Activated CD8-positive, alpha-beta T cell treated with anti-CD3 and anti-CD28 coated beads for 36 hours (primary cell): ENCODE measurements at regions not wholly inside any gene's neighbourhood (a gene's known extent, or its start where the extent isn't known, plus 50 kb on each side); places are given as distances from the start of the nearest gene placed in this dataset.

ENCODE experiments used
- ATAC-seq: fragments of 200-7000 bp; cut with Tn5 transposase; one replicate; pipeline ENCODE4 v1.10.0; 2021; ENCODE audit warnings: mild to moderate bottlenecking, moderate library complexity
- CTCF ChIA-PET: fragments of 350-600 bp; sonication (Branson Sonifier 250); formaldehyde crosslinking; loops from one replicate; lab custom pipeline; 2021; ENCODE audit warnings: antibody characterized with exemption; lab: Charles Lee
- POLR2A ChIA-PET: fragments of 350-600 bp; sonication (Branson Sonifier 250); formaldehyde crosslinking; loops from one replicate; lab custom pipeline; 2021; ENCODE audit warnings: antibody characterized with exemption; lab: Charles Lee
- DNase-seq: peaks from one replicate; pipeline ENCODE4 v3.0.0-alpha.2; 2020
- H3K27ac Mint-ChIP-seq: one replicate; pipeline ENCODE4 v1.8.0; 2021; ENCODE audit warnings: mild to moderate bottlenecking, mixed read lengths
- H3K27me3 Mint-ChIP-seq: one replicate; pipeline ENCODE4 v1.8.0; 2021; ENCODE audit warnings: mixed read lengths
- H3K36me3 Mint-ChIP-seq: one replicate; pipeline ENCODE4 v1.8.0; 2021; ENCODE audit warnings: low read depth, mixed read lengths
- H3K4me1 Mint-ChIP-seq: one replicate; pipeline ENCODE4 v1.8.0; 2021; ENCODE audit warnings: low read depth, mixed read lengths
- H3K4me3 Mint-ChIP-seq: one replicate; pipeline ENCODE4 v1.8.0; 2021; ENCODE audit warnings: mild to moderate bottlenecking, moderate library complexity, mixed read lengths
- H3K9me3 Mint-ChIP-seq: one replicate; pipeline ENCODE4 v1.8.0; 2021; ENCODE audit warnings: mixed read lengths
- intact Hi-C: fragments of 100-400 bp; cut with micrococcal nuclease; formaldehyde crosslinking; loops from one replicate; pipeline ENCODE4 v1.10.0; 2022
- TF ChIP-seq, protein P1 (sequence below): fragments of 200-600 bp; IDR thresholded peaks from one replicate; pipeline ENCODE4 v1.8.0; 2022; ENCODE audit warnings: antibody characterized with exemption, mild to moderate bottlenecking

DNA sequence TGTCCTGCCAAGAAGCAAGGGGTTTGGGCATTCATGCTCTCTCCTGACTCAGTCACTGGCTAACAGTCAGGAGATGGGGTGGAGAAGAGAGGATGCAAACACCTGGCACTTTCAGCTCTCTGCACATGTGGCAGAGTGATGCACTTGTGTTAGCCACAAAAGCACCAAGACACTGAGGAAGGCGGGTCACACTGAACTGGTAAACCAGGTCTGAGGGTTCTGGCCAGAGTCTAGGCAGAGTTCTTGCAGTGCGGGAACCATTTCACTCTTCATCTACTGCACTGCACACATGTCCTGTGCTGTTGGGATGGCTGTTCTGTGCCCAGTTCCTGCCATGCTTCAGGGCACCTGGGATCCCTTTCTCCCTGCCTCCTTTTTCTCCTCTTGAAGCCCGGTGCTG is 157.1 kb upstream of the GDNF start:
- H3K4me1 Mint-ChIP-seq, result no peaks in the 10 kb centered on the region
- intact Hi-C loops, result no loop called here
- ATAC-seq (no peak), DNase-seq (no peak)
- TF ChIP-seq, protein P1, sequence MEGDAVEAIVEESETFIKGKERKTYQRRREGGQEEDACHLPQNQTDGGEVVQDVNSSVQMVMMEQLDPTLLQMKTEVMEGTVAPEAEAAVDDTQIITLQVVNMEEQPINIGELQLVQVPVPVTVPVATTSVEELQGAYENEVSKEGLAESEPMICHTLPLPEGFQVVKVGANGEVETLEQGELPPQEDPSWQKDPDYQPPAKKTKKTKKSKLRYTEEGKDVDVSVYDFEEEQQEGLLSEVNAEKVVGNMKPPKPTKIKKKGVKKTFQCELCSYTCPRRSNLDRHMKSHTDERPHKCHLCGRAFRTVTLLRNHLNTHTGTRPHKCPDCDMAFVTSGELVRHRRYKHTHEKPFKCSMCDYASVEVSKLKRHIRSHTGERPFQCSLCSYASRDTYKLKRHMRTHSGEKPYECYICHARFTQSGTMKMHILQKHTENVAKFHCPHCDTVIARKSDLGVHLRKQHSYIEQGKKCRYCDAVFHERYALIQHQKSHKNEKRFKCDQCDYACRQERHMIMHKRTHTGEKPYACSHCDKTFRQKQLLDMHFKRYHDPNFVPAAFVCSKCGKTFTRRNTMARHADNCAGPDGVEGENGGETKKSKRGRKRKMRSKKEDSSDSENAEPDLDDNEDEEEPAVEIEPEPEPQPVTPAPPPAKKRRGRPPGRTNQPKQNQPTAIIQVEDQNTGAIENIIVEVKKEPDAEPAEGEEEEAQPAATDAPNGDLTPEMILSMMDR, result no peak
- H3K27ac Mint-ChIP-seq, result no peak overlapping the region
- no peak overlapping the region for H3K4me3 Mint-ChIP-seq
- ChIA-PET CTCF (no interaction called here), POLR2A (no interaction called here)
- no peaks in the 10 kb centered on the region for H3K9me3 Mint-ChIP-seq
- no peaks in the 10 kb centered on the region for H3K36me3 Mint-ChIP-seq
- H3K27me3 Mint-ChIP-seq, result no peaks in the 10 kb centered on the region

DNA sequence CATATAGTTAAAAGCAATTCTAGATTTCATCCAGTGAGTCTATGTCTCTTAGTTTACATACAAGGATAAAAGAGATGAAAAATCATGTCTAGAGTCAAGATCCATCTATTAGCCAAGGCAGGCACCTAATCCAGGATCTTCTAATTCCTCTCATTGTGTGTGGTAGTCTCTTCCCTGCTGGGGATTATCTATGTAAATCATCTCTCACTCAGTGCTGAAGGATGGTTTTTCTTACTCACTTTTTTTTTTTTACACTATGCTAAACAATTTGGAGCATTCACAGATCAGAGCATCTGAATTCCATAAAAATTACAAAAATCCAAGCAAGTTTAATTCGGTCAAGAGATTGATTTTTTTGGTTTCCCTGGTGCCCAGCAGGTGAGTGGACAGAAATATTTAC is 154.9 kb upstream of the GDNF start:
- ChIA-PET CTCF (no interaction called here), POLR2A (no interaction called here)
- intact Hi-C loops, result no loop called here
- Mint-ChIP-seq H3K4me3 (no peak overlapping the region), H3K9me3 (no peaks in the 10 kb centered on the region), H3K36me3 (no peaks in the 10 kb centered on the region), H3K4me1 (no peaks in the 10 kb centered on the region), H3K27me3 (no peaks in the 10 kb centered on the region), H3K27ac (no peak overlapping the region)
- no peak for DNase-seq
- no peak for ATAC-seq
- TF ChIP-seq, protein P1, result no peak

DNA sequence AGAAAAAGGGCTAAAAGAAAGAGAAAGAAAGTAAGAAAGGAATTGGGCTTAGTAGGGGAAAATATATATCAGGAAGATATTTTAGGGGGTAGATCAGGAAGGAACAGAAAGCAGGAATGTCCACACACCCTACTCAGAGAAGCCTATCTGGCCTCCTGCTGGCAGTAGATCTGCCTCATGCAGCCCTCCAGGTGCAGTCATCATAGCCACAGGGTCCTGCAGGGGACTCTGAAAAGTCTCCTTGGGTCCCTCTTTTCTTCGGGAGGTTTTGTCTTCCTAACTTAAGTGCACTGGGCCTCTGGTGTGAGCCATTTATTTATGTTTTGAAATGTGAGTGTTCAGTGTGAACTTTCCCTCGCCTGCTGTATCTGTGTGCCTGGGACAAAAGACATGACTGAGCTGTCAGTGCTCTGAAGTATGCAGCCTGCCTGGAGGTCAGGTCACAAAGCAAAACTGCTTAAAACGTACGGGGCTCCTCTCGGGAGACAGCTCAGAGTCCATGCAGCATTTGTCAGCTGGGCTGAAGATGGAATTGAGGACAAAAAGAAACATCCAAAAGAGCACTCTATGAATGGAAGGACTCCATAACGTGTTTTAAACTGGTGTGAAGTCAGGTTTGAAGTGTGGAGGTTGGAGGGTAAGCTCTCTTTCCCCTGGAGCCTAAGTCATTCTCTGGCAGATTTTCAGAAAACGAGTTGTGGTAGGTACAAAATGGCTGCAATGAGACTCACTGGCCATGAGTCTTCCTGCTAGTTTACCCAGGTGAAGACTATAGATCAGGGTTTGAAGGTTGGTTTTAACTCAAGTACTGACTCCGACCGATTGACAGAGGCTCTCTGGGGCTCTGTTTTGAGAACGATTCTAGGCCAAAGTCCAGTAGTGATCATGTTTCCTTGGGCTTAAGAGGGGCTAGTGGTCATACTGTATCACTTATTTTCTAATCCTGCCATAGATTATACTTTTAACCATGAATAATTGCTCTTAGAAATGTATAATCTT is 151.8 kb upstream of the GDNF start:
- Mint-ChIP-seq H3K9me3 (no peaks in the 10 kb centered on the region), H3K4me3 (no peak overlapping the region), H3K27ac (no peak overlapping the region), H3K36me3 (no peaks in the 10 kb centered on the region), H3K27me3 (no peaks in the 10 kb centered on the region), H3K4me1 (no peaks in the 10 kb centered on the region)
- ChIA-PET CTCF (no interaction called here), POLR2A (no interaction called here)
- TF ChIP-seq, protein P1, result no peak
- no peak for DNase-seq
- no peak for ATAC-seq
- intact Hi-C loops, result no loop called here

DNA sequence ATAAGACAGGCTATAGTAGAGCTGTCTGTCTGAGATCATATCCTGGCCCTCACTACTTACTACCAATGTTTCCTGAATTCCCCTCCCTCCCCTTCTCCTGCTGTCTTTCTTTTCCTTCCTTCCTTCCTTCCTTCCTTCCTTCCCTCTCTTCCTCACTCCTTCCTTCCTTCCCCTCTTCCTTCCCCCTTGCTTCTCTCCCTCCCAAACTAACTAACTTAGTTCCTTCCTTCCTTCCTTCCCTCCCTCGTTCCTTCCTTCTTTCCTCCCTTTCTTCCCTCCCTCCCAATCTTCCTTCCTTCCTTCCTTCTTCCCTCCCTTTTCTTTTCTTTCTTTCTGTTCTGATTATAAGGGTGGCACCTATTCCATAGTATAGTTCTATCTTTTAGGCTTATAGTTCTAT is 150.0 kb upstream of the GDNF start:
- H3K36me3 Mint-ChIP-seq, result no peaks in the 10 kb centered on the region
- no peak overlapping the region for H3K4me3 Mint-ChIP-seq
- H3K4me1 Mint-ChIP-seq, result no peaks in the 10 kb centered on the region
- POLR2A ChIA-PET, result interaction anchor here (0.8 kb wide), 1 partner anchor 230 kb away, joined by 3 read pairs; no protein-coding TSS in a partner anchor
- no peaks in the 10 kb centered on the region for H3K9me3 Mint-ChIP-seq
- ATAC-seq (no peak), DNase-seq (no peak)
- TF ChIP-seq, protein P1, result no peak
- H3K27me3 Mint-ChIP-seq, result no peaks in the 10 kb centered on the region
- no peak overlapping the region for H3K27ac Mint-ChIP-seq
- intact Hi-C loops, result no loop called here
- CTCF ChIA-PET, result no interaction called here

DNA sequence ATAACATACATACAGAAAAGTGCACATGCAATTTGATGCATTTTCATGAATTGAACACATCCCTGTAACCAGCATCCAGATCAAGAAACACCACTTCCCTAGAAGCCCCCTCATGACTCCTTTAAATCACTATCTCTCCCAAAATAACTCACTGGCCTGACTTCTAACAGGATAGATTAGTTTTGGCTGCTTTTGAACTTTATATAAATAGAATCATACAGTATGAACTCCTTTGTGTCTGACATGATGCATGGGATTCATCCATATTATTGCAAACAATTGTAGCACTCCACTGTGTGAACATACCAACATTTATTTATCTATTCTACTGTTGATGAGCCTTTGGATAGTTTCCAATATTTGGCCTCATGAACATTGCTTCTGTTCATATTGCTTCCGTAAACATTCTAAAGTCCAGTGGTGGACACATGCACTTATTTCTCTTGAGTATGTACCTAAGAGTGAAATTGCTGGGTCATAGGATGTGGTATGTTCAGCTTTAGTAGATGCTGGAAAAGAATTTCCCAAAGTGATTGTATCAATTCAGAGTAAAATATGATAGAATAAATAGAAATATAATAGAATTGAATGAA is 148.7 kb upstream of the GDNF start:
- ChIA-PET CTCF (no interaction called here), POLR2A (no interaction called here)
- intact Hi-C loops, result no loop called here
- no peak overlapping the region for H3K27ac Mint-ChIP-seq
- TF ChIP-seq, protein P1, result no peak
- H3K27me3 Mint-ChIP-seq, result no peaks in the 10 kb centered on the region
- H3K4me3 Mint-ChIP-seq, result no peak overlapping the region
- DNase-seq (no peak), ATAC-seq (no peak)
- no peaks in the 10 kb centered on the region for H3K4me1 Mint-ChIP-seq
- no peaks in the 10 kb centered on the region for H3K36me3 Mint-ChIP-seq
- no peaks in the 10 kb centered on the region for H3K9me3 Mint-ChIP-seq
